SK-N-SH (cell line): ENCODE measurements at regions not wholly inside any gene's neighbourhood (a gene's known extent, or its start where the extent isn't known, plus 50 kb on each side); places are given as distances from the start of the nearest gene placed in this dataset.

Source experiments
- CHD2 ChIP-seq: fragments of 150-350 bp; IDR thresholded peaks from 2 replicates; pipeline ENCODE4 v1.6.1; 2018; ENCODE audit warnings: low read length; ENCODE audit not compliant: partially characterized antibody
- CTCF ChIP-seq: fragments of 200-600 bp; sonication (generic); IDR thresholded peaks from 2 replicates; pipeline ENCODE4 v1.6.1; 2017; ENCODE audit warnings: antibody characterized with exemption, mild to moderate bottlenecking, moderate library complexity
- EP300 ChIP-seq, 2 experiments: IDR thresholded peaks; 2 replicates each; pipeline versions ENCODE4 v1.4.0 to v1.6.1; 2012; ENCODE audit warnings: borderline replicate concordance in 1 of 2, low read depth in 1 of 2, low read length in 1 of 2
- GABPA ChIP-seq: IDR thresholded peaks from 2 replicates; pipeline ENCODE4 v1.4.0; 2012; ENCODE audit warnings: low read depth, mild to moderate bottlenecking
- MXI1 ChIP-seq: IDR thresholded peaks from 2 replicates; pipeline ENCODE4 v1.6.1; 2012; ENCODE audit warnings: mild to moderate bottlenecking, low read depth, low read length, improper control_type of control experiment
- POLR2AphosphoS5 ChIP-seq: IDR thresholded peaks from 2 replicates; pipeline ENCODE4 v1.6.1; 2012; ENCODE audit warnings: low read depth, low read length
- SMC3 ChIP-seq: IDR thresholded peaks from 2 replicates; pipeline ENCODE4 v1.6.1; 2012; ENCODE audit warnings: low read depth, low read length, improper control_type of control experiment
- YY1 ChIP-seq: IDR thresholded peaks from 2 replicates; pipeline ENCODE4 v1.4.0; 2012; ENCODE audit warnings: low read depth, mild to moderate bottlenecking
- TF ChIP-seq, protein P1 (sequence below): IDR thresholded peaks from 2 replicates; pipeline ENCODE4 v1.4.0; 2012; ENCODE audit warnings: low read depth, borderline replicate concordance

DNA sequence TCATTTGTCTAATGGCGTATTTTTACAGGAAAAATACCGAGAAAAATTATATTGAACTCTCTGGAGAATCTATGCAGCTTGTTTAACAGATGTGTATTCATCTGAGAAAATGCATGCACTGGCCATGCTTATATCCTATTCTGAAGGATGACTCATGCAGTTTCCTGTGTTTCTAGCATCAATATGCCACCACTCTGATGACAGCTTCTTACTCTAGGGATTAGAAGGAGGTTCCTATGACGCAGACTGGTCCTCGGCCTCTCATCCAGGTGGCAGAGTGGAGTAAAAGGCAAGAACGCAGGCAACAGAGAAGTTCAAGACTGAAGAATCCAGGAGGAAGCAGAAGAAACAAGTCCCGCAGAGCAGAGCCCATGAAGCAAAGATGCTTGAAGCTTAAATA, 910.0 kb upstream of the ROBO1 start:
- TF ChIP-seq MXI1 (no peak), CTCF (no peak), EP300 (IDR thresholded peaks at IDR 0.05; ENCODE audit: borderline replicate concordance in 1 of 2, low read depth in 1 of 2, low read length in 1 of 2) (no peak), POLR2AphosphoS5 (no peak), YY1 (no peak), SMC3 (no peak), GABPA (no peak), CHD2 (no peak)
- TF ChIP-seq, protein P1, sequence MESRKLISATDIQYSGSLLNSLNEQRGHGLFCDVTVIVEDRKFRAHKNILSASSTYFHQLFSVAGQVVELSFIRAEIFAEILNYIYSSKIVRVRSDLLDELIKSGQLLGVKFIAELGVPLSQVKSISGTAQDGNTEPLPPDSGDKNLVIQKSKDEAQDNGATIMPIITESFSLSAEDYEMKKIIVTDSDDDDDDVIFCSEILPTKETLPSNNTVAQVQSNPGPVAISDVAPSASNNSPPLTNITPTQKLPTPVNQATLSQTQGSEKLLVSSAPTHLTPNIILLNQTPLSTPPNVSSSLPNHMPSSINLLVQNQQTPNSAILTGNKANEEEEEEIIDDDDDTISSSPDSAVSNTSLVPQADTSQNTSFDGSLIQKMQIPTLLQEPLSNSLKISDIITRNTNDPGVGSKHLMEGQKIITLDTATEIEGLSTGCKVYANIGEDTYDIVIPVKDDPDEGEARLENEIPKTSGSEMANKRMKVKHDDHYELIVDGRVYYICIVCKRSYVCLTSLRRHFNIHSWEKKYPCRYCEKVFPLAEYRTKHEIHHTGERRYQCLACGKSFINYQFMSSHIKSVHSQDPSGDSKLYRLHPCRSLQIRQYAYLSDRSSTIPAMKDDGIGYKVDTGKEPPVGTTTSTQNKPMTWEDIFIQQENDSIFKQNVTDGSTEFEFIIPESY = no peak
